Transverse colon (tissue), 4 donors: ENCODE measurements at regions not wholly inside any gene's neighbourhood (a gene's known extent, or its start where the extent isn't known, plus 50 kb on each side); places are given as distances from the start of the nearest gene placed in this dataset.

Experiments
- DNase-seq: peaks from one replicate; pipeline ENCODE4 v3.0.0-alpha.2; 2019
- H3K27ac ChIP-seq, 4 donors: fragments of 200-600 bp; sonication (generic); 2 replicates each; pipeline ENCODE4 v1.5.1; 2016 to 2018; ENCODE audit warnings: inconsistent platforms in 4 of 4
- H3K27me3 ChIP-seq: fragments of 200-600 bp; sonication (generic); 2 replicates; pipeline ENCODE4 v1.5.1; 2017; ENCODE audit warnings: inconsistent platforms
- H3K36me3 ChIP-seq, 4 donors: fragments of 200-600 bp; sonication (generic); 2 replicates each; pipeline ENCODE4 v1.5.1; 2017 to 2019; ENCODE audit warnings: inconsistent platforms in 4 of 4
- H3K4me1 ChIP-seq, 4 donors: fragments of 200-600 bp; sonication (generic); 2 replicates each; pipeline ENCODE4 v1.5.1; 2017 to 2020; ENCODE audit warnings: inconsistent platforms in 4 of 4
- H3K4me3 ChIP-seq, 4 donors: fragments of 200-600 bp; sonication (generic); 1 replicate in 1 of 4; 2 replicates in 3 of 4; pipeline versions ENCODE4 v1.5.1 to v1.6.1; 2017 to 2019; ENCODE audit warnings: inconsistent platforms in 4 of 4
- H3K9me3 ChIP-seq, 2 donors: fragments of 200-600 bp; sonication (generic); 2 replicates each; pipeline ENCODE4 v1.5.1; 2017 to 2019; ENCODE audit warnings: inconsistent platforms in 2 of 2
- CTCF ChIP-seq, 5 experiments: fragments of 200-600 bp in 3 of 5; fragments of 450-650 bp in 2 of 5; sonication (generic) in 3 of 5; IDR thresholded peaks; 1 replicate in 2 of 5; 2 replicates in 3 of 5; pipeline ENCODE4 v1.5.1; 2016 to 2017; ENCODE audit warnings: antibody characterized with exemption in 5 of 5, inconsistent platforms in 3 of 5, mild to moderate bottlenecking in 2 of 5, moderate library complexity in 1 of 5
- EP300 ChIP-seq: sonication (generic); formaldehyde crosslinking; IDR thresholded peaks from one replicate; pipeline ENCODE4 v1.6.1; 2017; ENCODE audit warnings: antibody characterized with exemption, low read depth
- POLR2A ChIP-seq: fragments of 450-650 bp; IDR thresholded peaks from one replicate; pipeline ENCODE4 v1.6.1; 2016; ENCODE audit warnings: antibody characterized with exemption, mild to moderate bottlenecking, moderate library complexity
- POLR2AphosphoS5 ChIP-seq, 3 donors: sonication (generic); formaldehyde crosslinking; IDR thresholded peaks; one replicate each; pipeline ENCODE4 v1.6.1; 2016; ENCODE audit warnings: antibody characterized with exemption in 3 of 3
- WGBS, 2 donors: methylation state at CpG; one replicate each; pipeline ENCODE4 v1.1.5; 2018; ENCODE audit warnings: low coverage in 1 of 2; 5-methylcytosine and 5-hydroxymethylcytosine counted together
- in situ Hi-C, 4 donors: fragments of 200-750 bp; cut with MboI; loops; one replicate each; pipeline versions ENCODE4 v1.15.0 to v1.15.1; 2017; ENCODE audit warnings: low sequenced_read_pairs in 3 of 4, low pct_ligation_motif_present in 1 of 4, low pct_unique_long_range_greater_than_20kb in 1 of 4
- intact Hi-C: fragments of 100-400 bp; cut with DNase I; formaldehyde crosslinking; loops from one replicate; pipeline ENCODE4 v1.15.1; 2023; ENCODE audit warnings: low total_unique reads

GRCh38 chr7:67989142-67989541 lies 992.5 kb downstream of the TYW1 start:
- H3K27me3 ChIP-seq: no peaks in the 10 kb centered on the region
- no peak overlapping the region for H3K27ac ChIP-seq
- intact Hi-C loops: no loop called here
- H3K4me3 ChIP-seq: no peak overlapping the region
- DNase-seq: no peak
- H3K4me1 ChIP-seq: no peaks in the 10 kb centered on the region
- TF ChIP-seq POLR2A (no peak), POLR2AphosphoS5 (IDR thresholded peaks at IDR 0.05) (no peak)
- in situ Hi-C loops: no loop called here
- H3K36me3 ChIP-seq: no peaks in the 10 kb centered on the region
- 52 to 53% methylated on average over 4 of the region's 4 CpGs for WGBS, 2 donors
- no peaks in the 10 kb centered on the region for H3K9me3 ChIP-seq

- H3K36me3 ChIP-seq: no peaks in the 10 kb centered on the region
- no peaks in the 10 kb centered on the region for H3K27me3 ChIP-seq
- no peak overlapping the region for H3K27ac ChIP-seq
- in situ Hi-C loops (no loop called here), intact Hi-C loops (no loop called here)
- H3K4me3 ChIP-seq: no peak overlapping the region
- no peaks in the 10 kb centered on the region for H3K4me1 ChIP-seq
- no peaks in the 10 kb centered on the region for H3K9me3 ChIP-seq
- WGBS, 2 donors: 42 to 49% methylated on average over 4 of the region's 4 CpGs
- no peak for TF ChIP-seq EP300
- no peak for TF ChIP-seq POLR2AphosphoS5 (IDR thresholded peaks at IDR 0.05)
- no peak for TF ChIP-seq POLR2A
- TF ChIP-seq CTCF (IDR thresholded peaks at IDR 0.05): no peak
- no peak for DNase-seq
Measured at GRCh38 chr7:67990003-67990402, 993.4 kb downstream of the TYW1 start.

GRCh38 chr7:67990716-67991115 lies 994.1 kb downstream of the TYW1 start:
- Histone ChIP-seq H3K36me3 (no peaks in the 10 kb centered on the region), H3K4me1 (no peaks in the 10 kb centered on the region), H3K27me3 (no peaks in the 10 kb centered on the region), H3K27ac (no peak overlapping the region), H3K9me3 (no peaks in the 10 kb centered on the region), H3K4me3 (no peak overlapping the region)
- no peak for TF ChIP-seq CTCF (IDR thresholded peaks at IDR 0.05)
- TF ChIP-seq POLR2A: no peak
- no peak for TF ChIP-seq EP300
- no peak for TF ChIP-seq POLR2AphosphoS5 (IDR thresholded peaks at IDR 0.05)
- in situ Hi-C loops: no loop called here
- intact Hi-C loops: no loop called here
- 93 to 100% methylated on average over 1 to 2 of the region's 2 CpGs for WGBS, 2 donors
- no peak for DNase-seq

GRCh38 chr7:67992287-67992686 lies 995.7 kb downstream of the TYW1 start:
- Histone ChIP-seq H3K27ac (no peak overlapping the region), H3K36me3 (no peaks in the 10 kb centered on the region), H3K27me3 (no peaks in the 10 kb centered on the region), H3K4me3 (no peak overlapping the region), H3K4me1 (no peaks in the 10 kb centered on the region), H3K9me3 (no peaks in the 10 kb centered on the region)
- DNase-seq: no peak
- 80 to 86% methylated on average over 6 to 8 of the region's 8 CpGs for WGBS, 2 donors
- TF ChIP-seq EP300: no peak
- TF ChIP-seq POLR2AphosphoS5 (IDR thresholded peaks at IDR 0.05): no peak
- no peak for TF ChIP-seq POLR2A
- TF ChIP-seq CTCF (IDR thresholded peaks at IDR 0.05): no peak
- intact Hi-C loops (no loop called here), in situ Hi-C loops (no loop called here)

GRCh38 chr7:68005992-68006391 lies 1009.4 kb downstream of the TYW1 start:
- Histone ChIP-seq H3K4me1 (no peaks in the 10 kb centered on the region), H3K4me3 (no peak overlapping the region), H3K9me3 (no peaks in the 10 kb centered on the region), H3K36me3 (no peaks in the 10 kb centered on the region), H3K27ac (no peak overlapping the region), H3K27me3 (no peaks in the 10 kb centered on the region)
- in situ Hi-C loops (no loop called here), intact Hi-C loops (no loop called here)
- WGBS, 2 donors: 87 to 90% methylated on average over 5 to 6 of the region's 6 CpGs
- no peak for DNase-seq
- no peak for TF ChIP-seq CTCF (IDR thresholded peaks at IDR 0.05)
- no peak for TF ChIP-seq EP300
- TF ChIP-seq POLR2A: no peak
- TF ChIP-seq POLR2AphosphoS5 (IDR thresholded peaks at IDR 0.05): no peak
